SK-N-SH (cell line): ENCODE measurements at regions not wholly inside any gene's neighbourhood (a gene's known extent, or its start where the extent isn't known, plus 50 kb on each side); places are given as distances from the start of the nearest gene placed in this dataset.

Experiments
- CTCF ChIP-seq: fragments of 200-600 bp; sonication (generic); IDR thresholded peaks from 2 replicates; pipeline ENCODE4 v1.6.1; 2017; ENCODE audit warnings: antibody characterized with exemption, mild to moderate bottlenecking, moderate library complexity
- EP300 ChIP-seq, 2 experiments: IDR thresholded peaks; 2 replicates each; pipeline versions ENCODE4 v1.4.0 to v1.6.1; 2012; ENCODE audit warnings: borderline replicate concordance in 1 of 2, low read depth in 1 of 2, low read length in 1 of 2
- FOXJ3 ChIP-seq: sonication (generic); formaldehyde crosslinking; IDR thresholded peaks from 2 replicates; pipeline ENCODE4 v1.5.1; 2020; ENCODE audit warnings: mild to moderate bottlenecking, missing genetic modification reagents
- GABPA ChIP-seq: IDR thresholded peaks from 2 replicates; pipeline ENCODE4 v1.4.0; 2012; ENCODE audit warnings: low read depth, mild to moderate bottlenecking
- MEF2A ChIP-seq: IDR thresholded peaks from 2 replicates; pipeline ENCODE4 v1.4.0; 2012; ENCODE audit warnings: low read depth, borderline replicate concordance
- POLR2AphosphoS5 ChIP-seq: IDR thresholded peaks from 2 replicates; pipeline ENCODE4 v1.6.1; 2012; ENCODE audit warnings: low read depth, low read length
- REST ChIP-seq: IDR thresholded peaks from 2 replicates; pipeline ENCODE4 v1.6.1; 2012; ENCODE audit warnings: mild to moderate bottlenecking, low read depth, low read length, moderate library complexity
- RFX5 ChIP-seq: IDR thresholded peaks from 2 replicates; pipeline ENCODE4 v1.6.1; 2012; ENCODE audit warnings: mild to moderate bottlenecking, improper control_type of control experiment, low read length

- no peak for TF ChIP-seq RFX5
- TF ChIP-seq CTCF = no peak
- no peak for TF ChIP-seq EP300 (IDR thresholded peaks at IDR 0.05; ENCODE audit: borderline replicate concordance in 1 of 2, low read depth in 1 of 2, low read length in 1 of 2)
- TF ChIP-seq MEF2A = no peak
- no peak for TF ChIP-seq FOXJ3
- no peak for TF ChIP-seq POLR2AphosphoS5
- no peak for TF ChIP-seq REST
- TF ChIP-seq GABPA = no peak
These were observed 148.7 kb downstream of the NDUFA10 start for GRCh38 chr2:239876271-239876947.
